Cardiac fibroblast (primary cell): ENCODE measurements at regions not wholly inside any gene's neighbourhood (a gene's known extent, or its start where the extent isn't known, plus 50 kb on each side); places are given as distances from the start of the nearest gene placed in this dataset.

Experiments
- DNase-seq, 2 donors: peaks; one replicate each; pipeline versions ENCODE4 v3.0.0 to v3.0.0-alpha.2; 2010; ENCODE audit warnings: low read depth in 2 of 2
- H3K4me3 ChIP-seq, 2 donors: replicated peaks in 1 of 2; 1 replicate in 1 of 2; 2 replicates in 1 of 2; pipeline ENCODE4 v1.5.1; 2011; ENCODE audit warnings: low read depth in 2 of 2, low read length in 2 of 2, mild to moderate bottlenecking in 2 of 2, moderate library complexity in 1 of 2
- TF ChIP-seq, protein P1 (sequence below): IDR thresholded peaks from one replicate; pipeline ENCODE4 v1.5.1; 2011; ENCODE audit warnings: low read depth, mild to moderate bottlenecking, low read length, inconsistent platforms

DNA sequence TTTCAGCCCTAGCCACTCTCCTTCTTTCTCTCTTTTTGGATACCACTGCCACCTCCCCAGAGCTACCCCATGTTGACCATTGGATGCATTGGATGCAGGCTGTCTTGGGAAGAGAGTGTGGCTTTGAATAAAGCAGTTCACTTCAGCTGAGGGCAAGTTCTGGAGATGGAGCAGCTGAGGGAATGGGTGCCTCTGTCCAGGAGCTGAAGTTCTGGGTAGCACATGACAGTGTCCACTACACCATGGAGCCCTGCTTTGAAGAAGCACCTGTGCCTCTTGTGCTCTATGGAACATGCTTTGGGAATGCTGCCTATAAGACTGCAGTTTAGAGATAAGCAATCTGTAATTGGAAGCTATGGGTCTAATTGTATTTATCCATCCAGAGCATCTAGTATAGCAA is 1028.7 kb downstream of the TYW1 start:
- H3K4me3 ChIP-seq: no peak overlapping the region
- no peak for DNase-seq
- TF ChIP-seq, protein P1, sequence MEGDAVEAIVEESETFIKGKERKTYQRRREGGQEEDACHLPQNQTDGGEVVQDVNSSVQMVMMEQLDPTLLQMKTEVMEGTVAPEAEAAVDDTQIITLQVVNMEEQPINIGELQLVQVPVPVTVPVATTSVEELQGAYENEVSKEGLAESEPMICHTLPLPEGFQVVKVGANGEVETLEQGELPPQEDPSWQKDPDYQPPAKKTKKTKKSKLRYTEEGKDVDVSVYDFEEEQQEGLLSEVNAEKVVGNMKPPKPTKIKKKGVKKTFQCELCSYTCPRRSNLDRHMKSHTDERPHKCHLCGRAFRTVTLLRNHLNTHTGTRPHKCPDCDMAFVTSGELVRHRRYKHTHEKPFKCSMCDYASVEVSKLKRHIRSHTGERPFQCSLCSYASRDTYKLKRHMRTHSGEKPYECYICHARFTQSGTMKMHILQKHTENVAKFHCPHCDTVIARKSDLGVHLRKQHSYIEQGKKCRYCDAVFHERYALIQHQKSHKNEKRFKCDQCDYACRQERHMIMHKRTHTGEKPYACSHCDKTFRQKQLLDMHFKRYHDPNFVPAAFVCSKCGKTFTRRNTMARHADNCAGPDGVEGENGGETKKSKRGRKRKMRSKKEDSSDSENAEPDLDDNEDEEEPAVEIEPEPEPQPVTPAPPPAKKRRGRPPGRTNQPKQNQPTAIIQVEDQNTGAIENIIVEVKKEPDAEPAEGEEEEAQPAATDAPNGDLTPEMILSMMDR: no peak

DNA sequence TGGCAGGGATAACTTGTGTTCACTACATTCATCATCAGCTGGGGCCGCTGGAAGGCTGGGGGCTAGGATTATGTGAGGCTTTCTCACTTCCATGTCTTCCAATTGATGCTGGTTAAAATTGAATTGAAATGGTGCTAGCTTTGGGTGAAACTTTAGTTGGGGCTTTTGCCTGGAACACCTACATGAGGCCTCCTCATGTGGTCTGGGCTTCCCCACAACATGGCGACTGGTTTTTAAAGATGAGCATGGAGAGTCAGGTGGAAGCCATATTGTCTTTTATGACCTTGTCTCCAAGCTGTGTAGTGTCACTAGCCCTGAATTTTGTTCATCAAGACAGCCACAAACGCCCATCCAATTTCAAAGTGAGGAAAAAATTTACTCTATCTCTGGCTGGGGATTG is 1033.9 kb downstream of the TYW1 start:
- TF ChIP-seq, protein P1: no peak
- no peak for DNase-seq
- no peak overlapping the region for H3K4me3 ChIP-seq

DNA sequence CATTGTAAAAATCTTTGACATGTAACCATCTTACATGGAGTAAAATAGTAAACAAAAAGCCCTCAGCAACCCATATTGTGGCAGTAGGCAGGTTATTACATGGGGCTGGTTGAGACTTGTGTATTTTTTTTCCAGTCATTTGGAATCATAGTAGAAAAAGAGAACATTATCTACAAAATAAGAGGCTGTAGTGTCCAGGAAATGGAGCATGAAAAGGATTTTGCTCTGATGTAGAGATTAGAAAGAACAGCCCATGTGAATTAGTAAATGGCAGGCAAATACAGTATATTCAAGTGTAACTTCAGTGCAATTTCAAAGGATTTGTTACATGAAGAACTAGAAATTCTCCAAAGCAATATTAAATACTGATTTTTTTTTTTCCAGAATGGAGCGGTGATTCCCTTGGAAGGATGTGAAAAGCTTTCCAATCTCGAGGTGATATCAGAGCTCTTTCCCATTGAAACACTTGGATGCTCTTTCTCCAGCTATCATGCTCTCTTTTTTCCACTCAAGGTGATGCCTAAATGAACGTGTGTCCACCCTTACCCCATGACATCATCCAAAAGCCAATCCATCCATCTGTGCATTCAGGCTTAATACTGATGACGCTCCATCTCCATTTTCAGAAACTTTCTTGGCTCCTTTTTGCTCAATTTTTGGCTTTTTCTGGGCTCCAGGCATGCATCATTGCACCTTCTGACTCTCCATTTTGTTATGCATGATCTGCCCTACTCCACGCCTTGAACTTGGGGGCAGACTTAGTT is 1034.7 kb downstream of the TYW1 start:
- H3K4me3 ChIP-seq: no peak overlapping the region
- TF ChIP-seq, protein P1: no peak
- DNase-seq: no peak

DNA sequence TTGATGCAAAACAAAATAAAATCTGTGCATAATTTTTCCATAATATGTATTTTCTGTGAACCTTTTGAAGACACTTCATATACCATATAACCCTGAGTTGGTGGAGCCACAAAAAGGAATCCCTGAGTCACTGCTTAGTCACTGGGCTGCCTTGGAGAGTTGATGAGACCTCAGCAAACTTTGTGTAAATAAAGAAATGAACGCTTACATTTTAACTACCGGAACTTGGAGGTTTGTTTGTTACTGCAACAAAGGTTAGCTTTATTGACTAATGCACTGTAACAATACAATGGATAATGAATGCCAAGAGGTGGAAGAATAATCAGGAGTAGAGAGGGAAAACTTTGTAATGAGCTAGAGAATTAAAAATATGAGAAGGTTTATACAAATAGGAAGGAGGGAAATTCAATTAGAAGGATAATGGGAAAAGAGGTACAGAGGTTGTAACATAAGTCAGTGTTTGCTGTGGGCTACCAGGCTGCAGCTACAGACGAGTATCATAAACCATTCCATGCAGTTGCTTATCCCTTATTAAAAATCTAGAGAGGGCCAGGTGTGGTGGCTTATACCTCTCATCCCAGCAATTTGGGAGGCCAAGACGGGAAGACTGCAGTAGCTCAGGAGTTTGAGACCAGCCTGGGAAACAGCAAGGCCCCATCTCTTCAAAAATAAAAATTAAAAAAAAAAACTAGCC is 1042.1 kb downstream of the TYW1 start:
- no peak overlapping the region for H3K4me3 ChIP-seq
- DNase-seq: peak; percentile 1 to 19
- TF ChIP-seq, protein P1: no peak

DNA sequence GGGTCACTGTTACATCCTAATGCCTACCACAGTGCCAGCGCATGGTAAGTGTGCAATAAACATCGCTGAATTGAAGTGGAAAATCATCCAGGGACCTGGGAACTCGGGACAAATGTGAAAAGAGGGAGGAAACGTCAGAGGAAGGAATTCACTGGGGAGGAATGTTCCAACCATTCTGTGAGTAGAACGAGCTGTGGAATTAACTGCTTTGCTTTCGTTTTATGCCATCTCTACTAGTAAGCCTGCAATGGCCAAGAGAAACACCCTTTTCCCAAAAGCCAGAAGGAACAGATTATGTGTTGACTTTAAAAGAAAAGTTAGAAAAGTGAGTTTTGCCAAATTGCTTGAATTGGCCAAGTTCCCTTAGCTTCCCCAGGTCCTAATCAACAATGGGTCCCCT is 1044.9 kb downstream of the TYW1 start:
- DNase-seq: no peak
- TF ChIP-seq, protein P1: no peak
- H3K4me3 ChIP-seq: no peak overlapping the region

DNA sequence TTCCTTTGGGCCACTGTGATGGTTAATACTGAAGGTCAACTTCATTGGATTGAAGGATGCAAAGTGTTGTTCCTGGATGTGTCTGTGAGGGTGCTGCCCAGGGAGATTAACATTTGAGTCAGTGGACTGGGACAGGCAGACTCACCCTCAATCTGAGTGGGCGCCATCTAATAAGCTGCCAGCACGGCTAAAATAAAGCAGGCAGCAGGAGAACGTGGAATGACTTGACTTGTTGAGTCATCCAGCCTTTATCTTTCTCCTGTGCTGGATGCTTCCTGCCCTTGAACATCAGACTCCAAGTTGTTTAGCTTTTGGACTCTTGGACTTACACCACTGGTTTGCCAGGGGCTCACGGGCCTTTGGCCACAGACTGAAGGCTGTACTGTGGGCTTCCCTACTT is 1046.9 kb downstream of the TYW1 start:
- TF ChIP-seq, protein P1: no peak
- DNase-seq: peak in 1 of 2 donors; percentile 12
- no peak overlapping the region for H3K4me3 ChIP-seq

DNA sequence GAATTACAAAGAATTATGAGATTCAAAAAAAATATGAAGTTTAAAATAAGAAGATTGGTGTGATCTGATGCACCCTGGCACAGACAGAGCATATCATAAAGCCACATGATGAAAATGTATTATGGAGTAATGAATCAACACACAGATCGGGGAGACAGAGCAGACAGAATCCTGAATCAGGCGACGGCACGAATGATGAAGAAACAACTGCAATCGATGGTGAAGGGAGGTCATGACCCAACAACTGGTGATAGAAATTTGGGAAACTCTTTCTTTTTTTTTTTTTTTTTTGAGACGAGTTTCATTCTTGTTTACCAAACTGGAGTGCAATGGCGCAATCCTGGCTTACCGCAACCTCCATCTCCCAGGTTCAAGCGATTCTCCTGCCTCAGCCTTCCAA is 1054.0 kb downstream of the TYW1 start:
- no peak for DNase-seq
- TF ChIP-seq, protein P1: no peak
- no peak overlapping the region for H3K4me3 ChIP-seq
